ENCODE measurements at regions not wholly inside any gene's neighbourhood (a gene's known extent, or its start where the extent isn't known, plus 50 kb on each side); places are given as distances from the start of the nearest gene placed in this dataset.

DNA sequence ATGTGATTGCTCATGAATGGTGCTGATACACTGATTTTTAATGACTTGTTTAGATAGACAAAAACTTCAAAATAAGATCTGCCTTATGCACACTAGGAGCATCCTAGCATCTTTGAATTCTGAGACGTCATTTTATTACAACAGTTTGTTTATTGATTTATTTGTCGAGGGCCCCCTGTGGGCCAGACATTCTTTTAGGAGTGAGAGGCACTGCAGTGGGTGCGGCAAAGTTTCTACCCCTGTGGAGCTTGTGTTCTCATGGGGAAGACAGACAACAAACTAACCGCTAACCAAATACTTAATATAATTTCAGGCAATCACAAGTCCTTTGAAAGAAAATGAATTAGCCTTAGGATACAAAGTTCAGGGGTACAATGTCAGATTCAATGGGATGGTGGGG is 363.1 kb downstream of the RPS24 start:
- H3K27ac ChIP-seq = no peak overlapping the region
- no peak for DNase-seq (ENCODE audit: low spot score)
- no peak overlapping the region for H3K4me3 ChIP-seq
- TF ChIP-seq, protein P1, sequence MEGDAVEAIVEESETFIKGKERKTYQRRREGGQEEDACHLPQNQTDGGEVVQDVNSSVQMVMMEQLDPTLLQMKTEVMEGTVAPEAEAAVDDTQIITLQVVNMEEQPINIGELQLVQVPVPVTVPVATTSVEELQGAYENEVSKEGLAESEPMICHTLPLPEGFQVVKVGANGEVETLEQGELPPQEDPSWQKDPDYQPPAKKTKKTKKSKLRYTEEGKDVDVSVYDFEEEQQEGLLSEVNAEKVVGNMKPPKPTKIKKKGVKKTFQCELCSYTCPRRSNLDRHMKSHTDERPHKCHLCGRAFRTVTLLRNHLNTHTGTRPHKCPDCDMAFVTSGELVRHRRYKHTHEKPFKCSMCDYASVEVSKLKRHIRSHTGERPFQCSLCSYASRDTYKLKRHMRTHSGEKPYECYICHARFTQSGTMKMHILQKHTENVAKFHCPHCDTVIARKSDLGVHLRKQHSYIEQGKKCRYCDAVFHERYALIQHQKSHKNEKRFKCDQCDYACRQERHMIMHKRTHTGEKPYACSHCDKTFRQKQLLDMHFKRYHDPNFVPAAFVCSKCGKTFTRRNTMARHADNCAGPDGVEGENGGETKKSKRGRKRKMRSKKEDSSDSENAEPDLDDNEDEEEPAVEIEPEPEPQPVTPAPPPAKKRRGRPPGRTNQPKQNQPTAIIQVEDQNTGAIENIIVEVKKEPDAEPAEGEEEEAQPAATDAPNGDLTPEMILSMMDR (IDR thresholded peaks at IDR 0.05) = no peak

DNA sequence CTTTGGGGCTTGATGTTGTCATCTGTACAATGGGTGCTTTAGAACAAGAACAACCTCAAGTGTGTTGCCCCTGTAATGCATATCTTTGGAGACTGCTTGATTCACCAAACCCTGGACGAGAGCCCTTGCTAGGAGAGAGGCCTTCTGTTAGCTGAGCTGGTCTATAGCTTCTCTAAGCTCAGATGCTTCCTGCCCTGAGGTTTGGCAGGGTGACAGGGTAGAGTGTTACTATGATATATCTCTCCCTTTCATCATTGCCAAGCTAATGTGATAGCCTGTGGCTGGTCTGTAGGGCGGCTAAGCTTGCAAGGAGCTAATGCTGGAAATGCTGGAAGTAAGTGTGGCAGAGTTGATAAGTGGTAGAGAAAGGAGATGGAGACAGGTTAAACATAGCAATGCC is 364.1 kb downstream of the RPS24 start:
- H3K27ac ChIP-seq = no peak overlapping the region
- no peak for DNase-seq (ENCODE audit: low spot score)
- TF ChIP-seq, protein P1 (IDR thresholded peaks at IDR 0.05) = no peak
- H3K4me3 ChIP-seq = no peak overlapping the region

DNA sequence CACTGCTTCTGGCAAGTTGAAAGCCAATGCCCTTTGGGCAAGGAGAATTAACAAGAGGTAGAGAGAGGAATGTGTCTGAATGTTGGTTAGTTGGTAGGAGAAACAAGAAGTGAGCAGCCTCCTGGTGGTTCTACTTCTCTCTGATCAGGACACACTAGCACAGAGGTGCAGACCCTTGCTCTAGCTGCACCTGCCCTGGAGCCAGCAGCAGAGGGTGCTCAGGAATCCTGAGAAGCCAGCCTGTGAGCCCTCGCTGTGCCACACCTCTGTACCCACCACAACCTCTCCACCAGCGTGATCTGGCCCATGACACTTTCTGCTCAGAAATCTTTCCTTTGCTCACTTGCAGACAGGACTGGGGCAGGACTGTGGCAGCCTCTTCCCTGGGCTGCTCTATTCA is 364.7 kb downstream of the RPS24 start:
- TF ChIP-seq, protein P1 (IDR thresholded peaks at IDR 0.05) = no peak
- no peak for DNase-seq (ENCODE audit: low spot score)
- H3K27ac ChIP-seq = no peak overlapping the region
- no peak overlapping the region for H3K4me3 ChIP-seq

DNA sequence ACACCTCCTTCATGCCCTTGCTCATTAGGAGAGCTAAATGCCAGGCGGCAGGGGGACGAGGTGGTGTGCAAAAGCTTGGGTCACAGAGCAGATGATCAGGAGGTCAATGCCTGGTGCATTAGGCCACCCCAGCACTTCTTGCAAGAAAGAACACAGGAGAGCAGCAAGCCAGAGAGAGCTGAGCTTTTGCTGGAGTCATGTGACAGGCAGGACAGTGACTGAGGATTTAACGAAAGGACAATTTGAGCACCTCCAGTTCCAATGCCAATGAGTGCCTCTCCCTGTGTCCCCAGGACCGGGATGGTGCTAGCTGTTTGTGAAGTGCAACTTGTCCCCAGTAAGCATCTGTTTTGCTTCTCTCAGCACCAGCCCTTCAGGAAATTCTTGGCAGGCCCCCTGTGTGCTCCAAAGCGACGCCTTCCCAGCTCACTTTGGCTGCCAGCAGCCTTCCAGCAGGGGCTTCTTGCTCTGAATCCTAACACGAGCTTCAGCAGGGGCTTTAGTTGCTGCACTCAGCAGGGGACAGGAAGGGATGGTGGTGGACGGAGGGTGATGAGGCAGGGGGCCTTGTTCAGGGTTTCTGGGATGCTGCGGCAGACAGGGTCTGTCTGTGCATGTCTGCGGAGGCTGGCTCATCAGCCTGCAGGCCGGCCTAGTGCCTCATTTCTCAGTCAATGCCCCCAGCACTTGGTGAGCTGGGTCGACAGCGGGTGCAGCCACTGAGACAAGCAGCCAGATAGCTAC is 368.1 kb downstream of the RPS24 start:
- no peak overlapping the region for H3K27ac ChIP-seq
- H3K4me3 ChIP-seq = no peak overlapping the region
- no peak for DNase-seq (ENCODE audit: low spot score)
- TF ChIP-seq, protein P1 (IDR thresholded peaks at IDR 0.05) = no peak

DNA sequence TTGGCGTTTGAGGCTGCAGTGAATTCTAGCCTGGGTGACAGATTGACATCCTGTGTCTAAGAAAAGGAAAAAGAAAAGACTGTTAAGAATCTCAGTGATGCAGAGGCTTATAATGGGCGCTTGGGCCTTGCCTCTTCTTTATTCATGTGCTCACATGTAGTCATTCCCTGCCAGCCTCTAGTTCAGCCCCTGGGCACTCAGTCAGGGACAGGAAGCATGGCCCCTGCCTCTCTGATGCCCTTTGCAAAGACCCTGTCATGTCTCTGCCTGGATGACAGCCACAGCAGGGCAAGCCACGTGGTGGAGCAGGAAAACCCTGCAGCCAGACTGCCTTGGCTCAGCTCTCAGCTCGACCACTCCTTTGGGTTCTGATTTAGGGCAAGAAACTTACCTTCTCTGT is 368.9 kb downstream of the RPS24 start:
- no peak overlapping the region for H3K27ac ChIP-seq
- TF ChIP-seq, protein P1 (IDR thresholded peaks at IDR 0.05) = no peak
- DNase-seq (ENCODE audit: low spot score) = no peak
- no peak overlapping the region for H3K4me3 ChIP-seq

DNA sequence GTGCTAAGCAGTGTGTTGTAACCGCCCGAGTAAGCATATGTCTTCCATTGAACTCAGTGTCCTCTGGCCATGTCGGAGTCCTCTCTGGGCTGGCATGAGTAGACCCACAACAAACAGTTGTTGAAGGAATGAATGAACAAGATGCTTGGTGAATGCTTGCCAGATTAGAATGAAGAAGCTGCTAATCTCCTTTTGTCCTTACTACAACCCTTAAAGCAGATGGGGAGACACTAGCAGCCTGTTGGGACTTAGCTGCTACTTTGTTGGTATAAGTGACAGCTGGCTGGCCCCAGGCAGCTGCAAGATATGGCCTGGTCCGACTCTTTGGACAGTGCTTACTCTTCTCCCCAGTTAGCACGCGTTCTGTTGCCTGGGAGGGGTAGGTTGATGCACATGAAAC is 370.1 kb downstream of the RPS24 start:
- H3K27ac ChIP-seq = no peak overlapping the region
- peak; percentile 26 for DNase-seq (ENCODE audit: low spot score)
- H3K4me3 ChIP-seq = no peak overlapping the region
- TF ChIP-seq, protein P1 (IDR thresholded peaks at IDR 0.05) = no peak

DNA sequence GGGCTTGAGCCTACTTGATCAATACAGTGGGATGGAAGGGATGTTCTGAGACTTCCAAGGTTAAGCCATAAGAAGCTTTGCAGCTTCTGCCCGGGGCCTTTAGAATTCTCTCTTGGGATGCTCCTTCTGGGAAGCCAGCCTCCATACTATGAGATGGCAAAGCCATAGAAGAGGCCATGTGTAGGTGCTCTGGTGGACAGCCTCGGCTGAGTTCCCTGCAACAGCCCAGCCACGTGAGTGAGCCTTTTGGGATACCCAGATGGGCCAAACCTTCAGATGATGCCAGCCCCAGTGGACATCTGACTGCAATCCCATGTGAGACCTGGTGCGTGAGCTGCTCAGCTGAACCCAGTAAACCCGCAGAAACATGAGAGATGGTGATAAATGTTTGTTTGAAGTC is 370.6 kb downstream of the RPS24 start:
- no peak overlapping the region for H3K27ac ChIP-seq
- DNase-seq (ENCODE audit: low spot score) = no peak
- TF ChIP-seq, protein P1 (IDR thresholded peaks at IDR 0.05) = no peak
- H3K4me3 ChIP-seq = no peak overlapping the region

Measured in coronary artery (tissue), 2 donors.